Fibroblast of peridontal ligament (primary cell): ENCODE measurements at regions not wholly inside any gene's neighbourhood (a gene's known extent, or its start where the extent isn't known, plus 50 kb on each side); places are given as distances from the start of the nearest gene placed in this dataset.
A peak's percentile ranks its signal among the peaks of the same experiment; 100 is the strongest.

Experiments used
- DNase-seq: peaks from one replicate; pipeline ENCODE4 v3.0.0-alpha.2; 2010; ENCODE audit errors: extremely low read depth

DNA sequence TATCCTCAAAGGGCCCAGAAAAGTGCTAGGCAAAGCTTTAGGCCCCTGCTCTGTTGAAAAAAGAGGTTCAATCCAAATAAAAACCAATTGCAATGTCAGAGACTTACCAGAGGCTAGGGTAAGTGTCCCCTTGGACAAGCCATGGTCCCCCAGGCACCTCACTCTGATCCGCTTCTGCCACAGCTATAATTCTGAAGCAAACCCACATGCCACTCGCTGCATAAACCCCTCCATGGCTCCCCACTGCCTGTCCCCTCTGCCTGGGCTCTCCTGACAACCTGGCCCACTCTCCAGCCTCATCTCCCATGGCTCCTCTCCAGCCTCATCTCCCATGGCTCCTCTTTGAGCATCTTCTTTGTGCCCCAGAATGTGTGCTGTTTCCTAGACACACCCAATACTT lies 169.6 kb upstream of the TLE3 start:
- DNase-seq: no peak

DNA sequence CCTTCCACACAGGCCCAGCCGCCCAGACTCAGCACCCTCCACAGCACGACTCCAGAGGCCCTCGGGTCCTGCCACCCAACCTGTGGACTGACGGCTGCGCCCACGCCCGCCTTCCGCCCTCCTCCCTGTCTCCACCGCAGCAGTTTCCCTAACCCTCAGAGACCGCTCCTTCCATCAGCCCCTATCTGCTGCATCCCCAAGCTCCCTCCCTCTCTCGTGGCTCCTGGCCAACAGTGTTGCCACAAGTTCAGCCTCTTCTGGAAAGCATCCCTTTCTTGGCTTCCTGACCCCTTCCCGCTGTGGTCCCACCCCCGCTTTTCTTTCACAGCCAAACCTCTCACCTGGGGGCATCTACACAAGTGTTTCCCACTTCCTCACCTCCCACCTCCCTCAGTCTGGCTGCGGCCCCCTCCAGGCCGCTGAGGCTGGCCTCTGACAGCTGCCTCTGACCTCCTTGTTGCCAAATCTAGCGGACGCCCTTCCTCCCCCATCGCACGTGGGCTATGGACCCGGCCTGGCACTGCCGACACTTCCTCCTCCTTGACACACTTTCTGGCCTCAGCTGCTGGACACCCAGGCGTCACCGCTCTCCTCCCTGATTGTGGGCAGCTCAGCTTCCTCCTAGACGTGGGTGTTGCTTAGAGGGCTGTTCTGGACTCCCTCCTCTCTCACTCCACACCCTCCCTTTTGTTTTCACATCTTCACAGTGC lies 168.8 kb upstream of the TLE3 start:
- no peak for DNase-seq

DNA sequence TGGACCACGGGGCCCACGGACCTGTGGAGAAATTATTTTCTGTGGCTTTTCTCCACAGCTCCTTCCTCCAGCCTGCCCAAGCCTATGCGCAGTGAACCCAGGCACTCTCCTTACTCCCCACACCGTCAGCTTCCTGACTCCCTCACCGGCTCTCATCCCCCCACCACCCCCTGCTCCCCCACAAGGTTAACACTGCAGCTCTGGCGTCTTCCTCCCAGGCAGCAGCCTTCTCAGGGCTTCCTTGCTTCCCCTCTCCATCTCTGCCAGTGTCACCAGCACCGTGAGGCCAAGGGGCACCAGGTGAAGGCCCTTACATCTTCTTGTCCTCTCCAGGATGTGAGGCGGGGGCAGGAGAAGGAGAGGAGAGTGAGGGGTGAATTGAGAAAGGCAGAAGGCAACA lies 168.3 kb upstream of the TLE3 start:
- DNase-seq: no peak

DNA sequence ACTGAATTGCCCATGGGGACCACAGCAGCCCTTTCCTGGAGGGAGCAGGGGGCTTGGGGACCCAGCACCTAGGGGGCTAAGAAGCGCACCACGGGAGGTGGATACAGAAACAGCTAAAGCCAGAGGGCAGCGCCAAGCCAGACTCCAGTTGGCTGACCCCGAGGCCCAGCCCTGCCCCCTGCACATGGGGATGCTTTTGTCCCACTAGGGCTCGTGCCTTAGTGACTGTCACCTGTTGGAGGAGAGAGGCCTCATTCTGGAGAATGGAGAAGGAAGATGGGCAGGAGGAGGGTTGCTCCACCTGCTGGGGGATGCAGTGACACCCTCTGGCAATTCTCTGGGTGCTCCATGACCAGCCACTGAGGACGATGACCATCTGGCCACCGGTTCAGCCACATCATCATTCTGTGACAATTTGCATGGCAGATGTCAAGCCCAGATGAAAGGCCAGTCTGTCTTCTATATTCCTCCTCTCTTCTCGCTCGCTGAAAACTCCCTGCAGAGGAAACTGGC lies 167.8 kb upstream of the TLE3 start:
- no peak for DNase-seq

DNA sequence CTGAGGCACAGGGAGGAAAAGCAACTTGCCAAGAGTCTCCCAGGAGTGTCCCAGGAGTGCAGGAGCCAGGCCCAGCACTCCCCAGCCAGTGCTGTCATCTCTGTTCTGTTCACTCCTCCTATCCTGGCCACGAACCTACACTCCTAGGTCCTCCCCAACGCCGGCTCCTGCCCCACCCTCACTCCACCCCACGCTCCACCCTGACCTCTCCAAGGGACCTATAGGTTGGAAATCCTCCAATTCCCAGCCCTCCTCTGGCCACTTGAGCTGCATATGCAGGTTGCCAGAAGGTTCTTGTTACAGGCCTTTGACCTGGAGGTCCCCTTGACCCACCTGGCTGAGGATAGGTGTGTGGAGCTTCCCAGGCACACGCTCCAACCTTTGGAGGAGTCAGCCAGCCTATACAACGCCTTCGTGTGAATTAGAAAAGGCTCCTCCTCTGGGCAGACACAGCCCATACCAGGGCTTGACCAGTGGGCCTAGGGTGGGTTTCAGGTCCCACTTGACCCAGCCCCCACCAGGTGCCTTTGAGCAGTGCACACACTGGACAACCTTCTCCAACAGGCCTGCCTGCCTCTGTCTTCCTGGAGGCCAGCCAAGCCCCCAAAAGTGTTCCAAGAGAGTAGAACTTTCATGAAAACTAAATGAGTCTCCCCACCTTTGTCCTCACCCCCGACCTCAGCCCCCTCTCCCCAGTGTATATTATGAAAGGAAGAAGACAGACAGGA lies 167.2 kb upstream of the TLE3 start:
- DNase-seq: no peak

DNA sequence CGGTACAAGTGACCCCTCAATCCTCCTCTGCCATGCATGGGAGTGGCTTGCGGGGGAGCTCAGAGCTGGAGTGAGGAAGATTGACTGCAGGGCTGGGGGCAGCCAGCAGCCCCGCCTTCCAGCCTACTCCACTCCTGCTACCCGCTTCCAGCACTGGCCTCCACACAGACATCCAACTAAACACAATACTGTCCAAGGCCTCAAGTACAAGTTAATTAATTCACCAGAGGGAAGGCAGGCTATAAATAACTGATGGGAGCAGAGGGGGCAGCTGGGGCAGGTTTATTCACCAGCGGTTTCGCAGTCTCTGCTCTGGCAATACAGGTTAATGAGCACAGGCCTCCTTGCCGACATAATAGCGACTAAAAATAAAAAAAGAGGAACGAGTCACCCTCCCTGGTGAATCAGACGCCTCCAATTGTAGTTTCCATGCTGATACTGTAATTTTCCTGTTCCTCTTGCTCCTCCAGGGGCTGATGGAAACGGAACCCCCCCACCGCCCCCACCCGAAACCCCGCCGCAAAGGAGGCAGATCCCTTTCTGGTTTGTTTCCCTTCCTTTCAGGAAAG lies 166.4 kb upstream of the TLE3 start:
- DNase-seq: no peak

DNA sequence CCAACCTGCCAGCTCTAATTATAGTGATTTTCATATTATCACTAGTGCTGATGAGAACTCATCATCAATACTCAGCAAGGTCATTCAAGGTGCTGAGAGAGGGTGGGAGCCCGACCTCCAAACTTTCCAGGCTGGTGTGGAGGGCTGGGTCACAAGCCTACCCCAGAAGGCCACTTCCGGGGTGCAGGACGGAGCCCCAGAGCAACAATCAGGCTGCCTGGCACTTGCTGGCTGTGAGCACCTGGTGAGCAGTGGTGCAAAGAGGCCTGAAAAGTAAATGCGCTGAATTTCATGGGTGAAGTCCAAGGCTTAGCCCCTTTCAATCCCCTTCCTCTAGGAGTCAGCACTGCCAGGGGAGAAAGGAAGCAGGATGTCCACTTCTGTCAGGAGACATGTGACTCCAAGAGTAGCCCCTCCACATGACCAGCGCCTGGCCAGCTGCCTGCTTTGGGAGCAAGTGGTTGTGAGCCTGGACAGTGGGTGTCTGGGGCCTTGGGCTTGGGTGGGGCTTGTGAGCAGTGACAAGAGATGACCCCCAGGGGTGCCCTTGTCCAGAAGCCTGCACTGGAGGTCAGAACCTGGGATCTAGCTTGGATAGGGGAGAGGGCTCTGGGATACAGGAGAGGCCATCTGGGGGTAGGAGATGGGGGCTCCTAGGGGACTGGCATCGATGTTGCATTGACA lies 165.0 kb upstream of the TLE3 start:
- no peak for DNase-seq

DNA sequence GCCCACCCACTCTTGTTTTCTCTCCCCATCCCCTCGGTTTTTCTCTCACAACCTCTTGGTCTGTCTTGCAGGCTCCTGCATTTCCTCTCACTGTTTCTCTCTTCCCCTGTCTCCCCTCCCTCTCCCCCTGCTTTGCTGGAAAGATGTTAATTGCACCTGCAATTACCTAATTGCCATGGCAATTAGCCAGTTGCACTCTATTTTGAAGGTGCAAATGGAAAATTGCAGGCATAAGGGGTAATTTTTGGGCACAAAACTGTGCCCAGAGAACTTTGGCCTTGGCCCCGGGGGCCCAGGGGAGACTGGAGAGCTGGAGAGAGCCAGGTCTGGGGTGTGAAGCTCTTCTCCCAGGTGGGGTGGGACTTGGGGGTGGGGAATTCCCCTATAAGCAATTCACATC lies 164.5 kb upstream of the TLE3 start:
- no peak for DNase-seq

DNA sequence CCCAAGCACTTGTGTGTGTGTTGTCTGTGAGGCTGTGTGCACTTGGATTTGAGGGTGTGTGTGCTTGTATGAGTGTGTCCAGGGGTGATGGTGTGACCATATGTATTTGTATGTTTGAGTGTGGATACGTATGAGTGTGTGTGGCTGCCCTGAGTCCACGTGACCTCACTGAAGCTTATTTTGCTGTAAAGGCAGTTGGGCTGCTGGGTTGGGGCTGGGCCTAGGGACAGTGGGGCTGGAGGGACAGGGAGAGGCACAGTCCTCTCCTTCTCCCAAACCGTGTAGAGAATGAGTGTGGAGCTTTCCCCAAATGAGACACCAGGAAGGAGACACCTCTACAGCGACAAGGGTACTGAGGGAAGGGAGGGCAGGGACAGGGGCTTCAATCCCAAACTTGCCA lies 163.4 kb upstream of the TLE3 start:
- no peak for DNase-seq

DNA sequence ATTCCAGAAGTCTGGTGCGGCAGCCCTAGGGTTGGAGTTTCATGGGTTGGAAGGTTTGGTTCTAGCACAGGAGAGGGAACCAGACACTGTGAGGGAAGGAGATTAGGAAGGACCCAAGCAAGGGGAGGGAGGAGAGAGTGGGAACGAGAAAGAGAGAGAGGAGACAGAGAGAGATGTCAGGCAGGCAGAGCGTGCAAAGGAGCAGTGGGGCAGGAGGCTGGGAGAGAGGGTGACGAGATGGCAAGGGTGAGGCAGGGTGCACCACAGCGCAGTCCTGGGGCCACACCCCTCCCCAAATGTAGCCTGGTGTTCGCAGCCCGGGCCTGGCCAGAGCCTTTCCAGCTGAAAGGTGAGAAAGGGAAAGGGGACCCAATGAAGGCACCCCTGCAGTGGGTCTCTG lies 162.9 kb upstream of the TLE3 start:
- no peak for DNase-seq

DNA sequence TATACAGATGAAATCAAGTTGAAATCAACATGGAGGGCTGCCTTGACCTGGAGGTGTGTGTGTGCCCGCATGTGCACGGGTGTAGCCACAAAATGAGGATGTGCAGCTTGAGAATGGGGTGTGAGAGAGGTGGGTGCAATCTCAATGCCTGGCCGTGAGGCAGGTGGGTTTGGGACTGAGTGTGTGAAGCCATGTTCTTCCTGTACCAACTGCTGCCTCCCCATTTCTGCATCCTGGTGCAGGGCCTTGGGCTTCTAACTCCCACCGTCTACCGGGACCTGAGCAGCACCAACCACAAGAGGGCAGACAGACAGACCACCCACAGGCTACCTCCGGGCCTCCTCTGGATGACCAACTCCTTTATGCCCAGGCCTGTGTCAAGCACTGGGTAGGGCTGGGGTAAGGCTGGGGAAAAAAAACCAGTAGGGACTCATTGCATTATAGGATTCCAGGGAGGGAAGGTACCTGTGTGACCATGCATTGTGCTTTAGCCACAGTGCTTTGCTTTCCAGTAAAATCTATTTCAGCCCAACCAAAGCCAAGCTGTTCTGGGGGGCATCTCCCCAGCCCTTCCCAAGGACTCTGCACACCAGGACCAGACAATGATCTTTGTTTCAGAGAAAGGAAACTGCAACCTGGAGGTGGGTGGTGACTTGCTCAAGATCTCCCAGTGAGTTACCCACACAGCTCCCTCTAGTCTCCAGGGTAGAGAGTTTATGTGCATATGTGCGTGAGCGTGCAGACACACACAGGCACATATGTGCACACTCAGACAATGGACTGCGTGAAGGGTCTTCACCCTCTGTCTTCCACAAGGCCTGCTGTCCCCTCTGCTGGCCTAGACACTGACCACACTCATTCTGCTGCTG lies 162.2 kb upstream of the TLE3 start:
- no peak for DNase-seq

DNA sequence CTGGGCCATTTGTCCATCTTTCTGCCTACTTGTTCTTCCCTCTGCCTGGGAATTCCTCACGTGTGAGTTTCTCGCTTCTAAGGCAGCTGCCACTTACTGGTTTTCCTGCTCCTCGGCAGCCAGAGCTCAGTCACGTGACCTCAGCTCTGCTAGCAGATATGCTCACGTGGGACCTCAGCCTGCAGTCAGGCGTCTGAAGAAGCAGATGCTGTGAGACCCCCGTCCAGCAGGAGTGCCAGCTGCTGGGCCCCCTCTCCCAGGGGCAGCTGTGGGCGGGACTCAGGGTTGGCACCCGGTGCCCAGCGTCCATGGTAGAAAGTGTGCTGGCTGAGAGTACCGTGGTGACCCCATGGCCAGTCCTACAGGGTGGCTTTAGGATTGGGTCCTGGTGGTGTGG lies 161.3 kb upstream of the TLE3 start:
- peak; percentile 37 for DNase-seq

DNA sequence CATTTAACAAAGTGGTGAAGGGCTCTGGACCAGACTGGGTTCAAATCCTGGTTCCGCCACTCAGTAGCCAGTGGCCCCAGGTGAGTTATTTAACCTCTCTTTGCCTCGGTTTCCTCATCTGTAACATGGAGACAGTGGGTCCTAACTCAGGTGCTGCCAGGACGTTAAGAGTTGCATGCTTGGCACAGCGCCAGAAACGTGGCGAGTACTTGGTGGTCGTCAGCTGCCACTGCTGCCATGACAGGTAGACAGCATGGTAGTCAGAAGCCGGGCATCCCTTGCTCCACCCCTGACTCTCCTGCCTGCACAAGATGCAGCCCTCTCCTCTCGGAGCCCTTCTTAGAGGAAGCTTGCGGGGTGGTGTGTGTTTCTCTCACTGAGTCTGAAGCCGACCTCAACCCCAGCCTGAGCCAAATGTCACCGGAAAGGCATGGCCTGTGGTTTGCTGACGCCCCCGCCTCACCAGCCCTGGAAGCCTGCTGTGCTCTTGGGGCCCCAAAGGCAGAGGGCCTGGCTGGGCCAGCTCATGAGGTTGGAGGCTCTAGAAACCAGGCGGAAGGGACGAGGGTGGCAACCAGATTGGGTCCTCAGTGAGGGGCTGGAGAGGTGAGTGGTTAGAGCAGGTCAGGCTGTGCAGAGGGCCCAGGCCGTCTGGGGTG lies 160.8 kb upstream of the TLE3 start:
- DNase-seq: no peak

DNA sequence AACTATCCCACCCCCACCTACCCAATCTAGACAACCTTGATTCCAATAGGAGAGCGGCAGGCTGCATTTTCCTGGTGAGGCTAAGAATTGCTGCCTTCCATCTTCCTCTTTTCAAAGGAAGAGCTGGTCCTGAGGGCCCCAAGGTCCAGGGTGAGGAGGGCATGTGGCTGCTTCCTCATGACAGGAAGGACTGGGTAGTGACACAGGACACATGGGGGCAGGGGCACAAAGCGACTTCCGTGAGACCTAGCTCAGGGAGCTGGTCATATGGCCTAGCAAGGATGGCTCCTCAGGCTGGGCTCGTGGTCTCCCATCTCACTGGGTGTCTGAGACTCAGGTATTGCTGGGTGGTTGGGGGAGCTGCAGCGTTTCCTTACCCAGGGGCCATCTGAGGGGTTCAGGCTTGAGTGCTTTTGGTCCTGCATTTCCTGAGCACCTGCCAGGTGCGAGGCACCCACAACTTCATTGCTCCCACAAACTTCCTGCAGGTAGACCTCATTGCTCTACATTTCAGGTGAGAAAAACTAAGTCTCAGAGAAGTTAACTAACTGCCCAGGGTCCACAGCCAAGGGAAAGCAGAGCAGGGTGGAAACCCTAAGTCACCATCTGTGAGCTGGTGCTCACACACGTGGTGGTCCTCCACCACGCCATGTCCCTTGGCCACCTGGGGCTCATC lies 160.0 kb upstream of the TLE3 start:
- DNase-seq: no peak

DNA sequence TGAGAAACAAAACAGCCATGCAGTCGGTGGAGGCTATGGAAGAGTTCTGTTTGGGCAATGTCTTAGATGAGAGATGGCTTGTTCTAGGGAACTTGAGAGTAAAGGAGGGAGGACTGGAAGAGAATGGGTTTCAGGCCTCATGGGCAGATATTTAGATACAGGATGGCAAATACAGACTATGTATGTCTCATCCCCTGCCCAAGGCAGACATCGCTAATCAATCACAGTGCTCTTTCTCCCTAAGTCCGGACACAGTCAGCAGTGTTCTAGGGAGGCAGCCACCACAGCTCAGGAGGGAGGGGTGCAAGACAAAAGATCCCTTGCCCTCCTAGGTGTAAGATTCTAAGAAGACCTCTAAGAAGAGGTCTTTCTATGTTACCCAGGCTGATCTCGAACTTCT lies 159.3 kb upstream of the TLE3 start:
- no peak for DNase-seq

DNA sequence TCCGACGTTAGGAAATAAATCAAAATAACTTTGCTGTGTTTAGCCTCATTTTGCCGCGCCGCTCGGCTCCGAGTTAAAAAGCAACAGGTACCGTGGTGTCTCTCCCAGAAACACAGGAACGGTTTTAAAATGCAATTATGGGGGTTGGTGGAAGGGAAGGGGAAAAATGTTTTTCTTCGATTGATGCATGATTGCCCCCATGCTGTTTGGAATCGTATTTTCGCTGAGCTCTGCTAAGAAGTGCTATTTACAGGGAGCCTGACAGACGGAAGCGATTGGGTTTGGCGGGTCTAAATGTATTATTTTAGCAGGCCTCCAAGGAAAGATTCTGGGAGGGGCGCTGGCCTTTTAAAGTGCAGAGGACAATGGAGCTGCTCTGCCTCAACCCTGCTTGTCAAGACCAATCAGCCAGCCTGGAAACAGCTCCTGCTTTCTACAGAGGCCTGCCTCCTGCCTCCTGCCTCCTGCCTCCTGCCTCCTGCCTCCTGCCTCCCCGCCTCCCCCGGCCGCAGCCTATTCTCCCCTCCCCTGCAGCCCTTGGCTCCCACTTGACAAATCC lies 156.7 kb upstream of the TLE3 start:
- no peak for DNase-seq

DNA sequence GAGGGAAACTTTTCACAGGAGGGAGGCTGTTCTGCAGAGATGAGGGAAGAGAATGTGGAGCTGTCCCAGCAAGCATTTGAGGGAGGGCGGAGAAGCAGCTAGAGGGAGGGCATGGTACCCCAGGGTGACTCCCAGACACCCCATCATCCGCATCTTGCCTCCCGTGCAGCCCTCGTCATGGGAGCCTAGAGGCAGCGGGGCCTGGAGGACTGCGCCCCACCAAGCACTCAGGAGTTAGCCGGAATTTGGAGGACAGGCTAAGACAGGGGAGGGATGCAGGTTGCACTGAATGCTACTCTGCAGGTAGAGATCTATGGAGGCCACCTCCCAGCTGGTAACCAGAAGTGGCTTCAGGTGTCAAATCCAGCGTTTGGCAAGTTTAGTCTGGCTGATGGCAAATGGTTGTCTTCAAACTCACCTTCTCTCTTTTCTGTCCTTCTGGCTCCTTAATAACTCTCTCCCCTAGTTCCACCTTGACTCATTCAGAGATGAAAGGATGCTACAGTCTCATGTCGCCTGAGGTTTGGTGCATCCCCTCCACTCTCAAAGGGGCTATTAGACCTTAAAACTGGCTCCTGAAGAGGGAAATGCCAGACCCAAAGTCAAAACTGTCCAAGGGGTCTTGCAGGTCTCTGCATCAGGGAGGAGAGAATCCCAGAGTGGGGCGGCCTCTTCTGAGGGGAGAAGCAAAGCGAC lies 155.9 kb upstream of the TLE3 start:
- DNase-seq: no peak

DNA sequence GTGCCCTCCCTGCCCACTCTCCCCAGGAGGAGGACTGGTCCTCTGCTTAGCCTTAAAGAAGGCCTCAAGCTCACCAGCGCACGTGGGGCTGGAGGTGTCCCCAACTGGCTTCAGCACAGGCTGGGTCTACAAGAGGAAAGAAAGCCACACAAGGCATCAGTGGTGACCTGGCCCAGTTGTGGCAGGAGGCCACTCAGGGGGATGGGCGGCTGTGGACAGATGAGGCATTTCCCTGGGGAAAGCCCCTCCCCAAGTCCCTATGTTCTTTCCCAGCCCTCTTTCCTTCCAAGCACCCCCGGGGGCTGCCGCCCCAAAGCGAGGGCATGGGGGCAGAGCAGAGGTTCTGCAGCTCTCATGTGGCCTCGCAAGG lies 155.2 kb upstream of the TLE3 start:
- DNase-seq: no peak

DNA sequence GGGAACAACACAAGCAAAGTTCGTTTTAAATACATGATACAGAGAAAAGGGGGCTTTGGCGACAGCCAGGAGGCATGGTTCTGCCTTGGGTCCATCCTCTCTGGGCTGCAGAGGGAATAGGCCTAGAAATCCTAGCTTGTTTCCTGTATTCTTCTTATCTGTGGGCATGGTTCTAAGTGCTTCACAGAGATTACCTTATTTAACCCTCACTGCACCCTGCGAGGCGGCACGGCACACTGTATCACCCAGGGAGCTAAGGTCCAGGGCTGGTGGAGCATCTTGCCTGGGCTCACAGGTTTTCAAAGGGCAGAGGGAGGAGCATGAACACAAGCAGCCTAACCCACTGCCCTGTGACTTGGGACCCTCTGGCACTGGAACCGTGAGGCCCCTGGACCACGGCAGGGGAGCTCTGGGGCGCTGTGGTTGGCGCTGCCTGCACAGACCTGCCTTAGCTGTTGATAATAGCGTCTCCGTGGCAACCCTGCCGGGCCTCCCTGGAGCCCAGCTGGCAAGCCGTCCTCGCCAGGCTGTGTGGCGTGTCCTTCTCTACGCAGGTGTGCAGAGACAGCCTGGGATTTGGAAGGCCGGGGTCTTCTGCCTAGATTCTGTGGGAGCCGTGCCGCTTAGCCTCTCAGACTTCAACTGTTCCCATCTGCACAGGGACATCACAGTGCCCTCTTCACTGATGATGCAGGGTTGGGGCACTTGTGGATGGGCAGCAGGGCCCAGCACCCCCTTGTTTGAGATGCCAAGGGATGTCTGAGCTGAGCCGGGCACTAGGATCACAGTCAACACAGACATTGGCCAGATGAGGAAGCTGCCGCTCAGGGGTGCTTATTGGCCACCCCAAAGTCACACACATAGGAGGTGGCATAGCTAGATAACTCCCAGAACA lies 154.6 kb upstream of the TLE3 start:
- no peak for DNase-seq
